GM21528 (cell line): ENCODE measurements at regions not wholly inside any gene's neighbourhood (a gene's known extent, or its start where the extent isn't known, plus 50 kb on each side); places are given as distances from the start of the nearest gene placed in this dataset.
"Not testable (repeated sequence)": the region's sequence is repeated elsewhere in the genome, so short reads cannot be mapped to it uniquely, and the experiment has no call there.

ENCODE experiments used
- ATAC-seq: cut with Tn5 transposase; IDR thresholded peaks from one replicate; pipeline ENCODE4 v1.9.1; 2021; ENCODE audit warnings: mild to moderate bottlenecking, moderate library complexity; ENCODE audit not compliant: unreplicated experiment, low FRiP score

- no peak for ATAC-seq
Observed at GRCh38 chr14:105850853-105851581, 324.6 kb downstream of the TMEM121 start.

GRCh38 chr14:105851716-105852377, 325.5 kb downstream of the TMEM121 start:
- ATAC-seq: no peak

GRCh38 chr14:105852378-105853088, 326.1 kb downstream of the TMEM121 start:
- no peak for ATAC-seq

GRCh38 chr14:105853089-105853906, 326.9 kb downstream of the TMEM121 start:
- no peak for ATAC-seq

GRCh38 chr14:105853907-105854599, 327.7 kb downstream of the TMEM121 start:
- ATAC-seq: no peak

- no peak for ATAC-seq
Observed at GRCh38 chr14:105854600-105855245, 328.3 kb downstream of the TMEM121 start.

- no peak for ATAC-seq
Observed at GRCh38 chr14:105855246-105855892, 329.0 kb downstream of the TMEM121 start.

GRCh38 chr14:105855893-105856675, 329.7 kb downstream of the TMEM121 start:
- no peak for ATAC-seq

- ATAC-seq: no peak
Observed at GRCh38 chr14:105856676-105857219, 330.4 kb downstream of the TMEM121 start.

- ATAC-seq: no peak
Observed at GRCh38 chr14:105857220-105857825, 330.9 kb downstream of the TMEM121 start.

- no peak for ATAC-seq
Observed at GRCh38 chr14:105857826-105858675, 331.7 kb downstream of the TMEM121 start.

- ATAC-seq: no peak
Observed at GRCh38 chr14:105858676-105859025, 332.3 kb downstream of the TMEM121 start.

- ATAC-seq: not testable (repeated sequence)
Observed at GRCh38 chr14:105859073-105859716, 332.8 kb downstream of the TMEM121 start.

GRCh38 chr14:105859717-105860614, 333.6 kb downstream of the TMEM121 start:
- no peak for ATAC-seq
